D721Med (cell line): ENCODE measurements at regions not wholly inside any gene's neighbourhood (a gene's known extent, or its start where the extent isn't known, plus 50 kb on each side); places are given as distances from the start of the nearest gene placed in this dataset.

Experiments used
- DNase-seq: peaks from one replicate; pipeline ENCODE4 v3.0.0; 2011; ENCODE audit warnings: low spot score; ENCODE audit not compliant: insufficient read length
- FAIRE-seq: peaks from 2 replicates; lab custom pipeline; 2011; peaks lifted over from hg19 to GRCh38; lab: Jason Lieb, UNC
- CTCF ChIP-seq: IDR thresholded peaks from 2 replicates; pipeline ENCODE4 v1.5.1; 2012; ENCODE audit warnings: mild to moderate bottlenecking, control low read depth; ENCODE audit not compliant: insufficient read depth; ENCODE audit errors: missing control alignments

GRCh38 chr18:79584491-79585394 lies 94.9 kb upstream of the CTDP1 start:
- DNase-seq (no peak), FAIRE-seq (no peak)
- TF ChIP-seq CTCF: no peak

- TF ChIP-seq CTCF: no peak
- DNase-seq: no peak
- FAIRE-seq: no peak
Observed at GRCh38 chr18:79585395-79586370, 93.9 kb upstream of the CTDP1 start.

- FAIRE-seq (no peak), DNase-seq (no peak)
- no peak for TF ChIP-seq CTCF
Observed at GRCh38 chr18:79586436-79587225, 93.0 kb upstream of the CTDP1 start.

- DNase-seq: no peak
- no peak for TF ChIP-seq CTCF
- FAIRE-seq: no peak
Observed at GRCh38 chr18:79587226-79587741, 92.3 kb upstream of the CTDP1 start.

- TF ChIP-seq CTCF: no peak
- FAIRE-seq (no peak), DNase-seq (no peak)
Observed at GRCh38 chr18:79587779-79588635, 91.6 kb upstream of the CTDP1 start.
